ENCODE measurements at regions not wholly inside any gene's neighbourhood (a gene's known extent, or its start where the extent isn't known, plus 50 kb on each side); places are given as distances from the start of the nearest gene placed in this dataset.

DNA sequence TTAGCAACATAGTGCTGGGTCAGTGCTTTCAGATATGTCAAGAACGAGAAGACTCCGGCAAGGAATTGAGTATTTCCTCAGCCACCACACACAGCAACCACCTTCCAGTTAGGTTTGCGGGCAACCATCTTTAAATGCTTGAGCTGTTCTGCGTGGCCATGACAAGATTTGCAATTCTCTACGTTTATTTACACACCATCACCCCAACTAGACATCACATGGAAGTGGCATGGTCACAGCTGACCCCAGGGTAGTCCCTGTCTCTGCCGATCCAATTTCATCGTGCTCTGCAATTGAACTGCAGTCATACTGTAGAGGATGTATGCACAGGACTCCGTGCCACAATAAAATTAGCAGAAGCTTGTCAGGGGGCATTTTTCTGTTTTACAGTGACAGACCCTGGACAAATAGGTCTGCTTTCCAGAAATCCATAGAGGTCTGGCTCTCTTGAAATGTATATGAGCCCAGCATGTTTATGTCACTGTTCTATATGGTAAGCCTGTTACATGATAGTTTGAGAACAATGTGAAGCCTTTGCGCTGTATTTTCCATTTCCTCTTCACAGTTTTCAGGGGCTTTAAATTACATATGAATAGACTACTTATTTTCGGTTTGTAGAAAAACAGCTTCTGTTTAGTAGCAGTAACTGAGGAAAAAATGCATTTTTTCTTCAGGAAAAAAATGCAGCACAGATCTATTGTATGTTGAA, 605.2 kb downstream of the NR4A2 start:
- no peak for TF ChIP-seq CTCF (IDR thresholded peaks at IDR 0.05)
- no peak for TF ChIP-seq POLR2A (IDR thresholded peaks at IDR 0.05)

Measured in Peyer's patch (tissue), 4 donors.